NB4 (cell line): ENCODE measurements at regions not wholly inside any gene's neighbourhood (a gene's known extent, or its start where the extent isn't known, plus 50 kb on each side); places are given as distances from the start of the nearest gene placed in this dataset.

Source experiments
- MAX ChIP-seq: IDR thresholded peaks from 2 replicates; pipeline ENCODE4 v1.6.1; 2011; ENCODE audit warnings: low read depth, low read length
- MYC ChIP-seq: IDR thresholded peaks from 2 replicates; pipeline ENCODE4 v1.6.1; 2011; ENCODE audit warnings: low read depth, low read length
- POLR2A ChIP-seq: IDR thresholded peaks from 2 replicates; pipeline ENCODE4 v1.6.1; 2011; ENCODE audit warnings: mild to moderate bottlenecking; ENCODE audit not compliant: insufficient read length; ENCODE audit errors: extremely low read depth
- TF ChIP-seq, protein P1 (sequence below): IDR thresholded peaks from one replicate; pipeline ENCODE4 v1.5.1; 2012; ENCODE audit warnings: low read depth, low read length

GRCh38 chr7:24504836-24505235 is 68.4 kb upstream of the PALS2 start:
- TF ChIP-seq, protein P1, sequence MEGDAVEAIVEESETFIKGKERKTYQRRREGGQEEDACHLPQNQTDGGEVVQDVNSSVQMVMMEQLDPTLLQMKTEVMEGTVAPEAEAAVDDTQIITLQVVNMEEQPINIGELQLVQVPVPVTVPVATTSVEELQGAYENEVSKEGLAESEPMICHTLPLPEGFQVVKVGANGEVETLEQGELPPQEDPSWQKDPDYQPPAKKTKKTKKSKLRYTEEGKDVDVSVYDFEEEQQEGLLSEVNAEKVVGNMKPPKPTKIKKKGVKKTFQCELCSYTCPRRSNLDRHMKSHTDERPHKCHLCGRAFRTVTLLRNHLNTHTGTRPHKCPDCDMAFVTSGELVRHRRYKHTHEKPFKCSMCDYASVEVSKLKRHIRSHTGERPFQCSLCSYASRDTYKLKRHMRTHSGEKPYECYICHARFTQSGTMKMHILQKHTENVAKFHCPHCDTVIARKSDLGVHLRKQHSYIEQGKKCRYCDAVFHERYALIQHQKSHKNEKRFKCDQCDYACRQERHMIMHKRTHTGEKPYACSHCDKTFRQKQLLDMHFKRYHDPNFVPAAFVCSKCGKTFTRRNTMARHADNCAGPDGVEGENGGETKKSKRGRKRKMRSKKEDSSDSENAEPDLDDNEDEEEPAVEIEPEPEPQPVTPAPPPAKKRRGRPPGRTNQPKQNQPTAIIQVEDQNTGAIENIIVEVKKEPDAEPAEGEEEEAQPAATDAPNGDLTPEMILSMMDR, result no peak
- TF ChIP-seq POLR2A (no peak), MAX (no peak), MYC (no peak)
